Osteocyte (in vitro differentiated cells): ENCODE measurements at regions not wholly inside any gene's neighbourhood (a gene's known extent, or its start where the extent isn't known, plus 50 kb on each side); places are given as distances from the start of the nearest gene placed in this dataset.

Experiments
- DNase-seq: peaks from one replicate; pipeline ENCODE4 v3.0.0; 2021; ENCODE audit warnings: mixed read lengths; ENCODE audit not compliant: unreplicated experiment; ENCODE audit errors: extremely low spot score
- H3K27ac Mint-ChIP-seq: one replicate; pipeline ENCODE4 v1.8.0; 2021; ENCODE audit warnings: mild to moderate bottlenecking, mixed read lengths; ENCODE audit not compliant: unreplicated experiment
- H3K27me3 Mint-ChIP-seq: one replicate; pipeline ENCODE4 v1.8.0; 2021; ENCODE audit warnings: mixed read lengths; ENCODE audit not compliant: unreplicated experiment
- H3K36me3 Mint-ChIP-seq: one replicate; pipeline ENCODE4 v1.8.0; 2021; ENCODE audit warnings: mixed read lengths; ENCODE audit not compliant: unreplicated experiment
- H3K4me1 Mint-ChIP-seq: one replicate; pipeline ENCODE4 v1.8.0; 2021; ENCODE audit warnings: mixed read lengths; ENCODE audit not compliant: unreplicated experiment
- H3K4me3 Mint-ChIP-seq: one replicate; pipeline ENCODE4 v1.8.0; 2021; ENCODE audit warnings: mild to moderate bottlenecking, moderate library complexity, mixed read lengths; ENCODE audit not compliant: unreplicated experiment
- H3K9me3 Mint-ChIP-seq: one replicate; pipeline ENCODE4 v1.8.0; 2021; ENCODE audit warnings: mixed read lengths; ENCODE audit not compliant: unreplicated experiment
- TF ChIP-seq, protein P1 (sequence below): fragments of 200-600 bp; sonication (generic); IDR thresholded peaks from 2 replicates; pipeline ENCODE4 v1.5.0; 2021; ENCODE audit warnings: antibody characterized with exemption, mild to moderate bottlenecking, moderate library complexity

DNA sequence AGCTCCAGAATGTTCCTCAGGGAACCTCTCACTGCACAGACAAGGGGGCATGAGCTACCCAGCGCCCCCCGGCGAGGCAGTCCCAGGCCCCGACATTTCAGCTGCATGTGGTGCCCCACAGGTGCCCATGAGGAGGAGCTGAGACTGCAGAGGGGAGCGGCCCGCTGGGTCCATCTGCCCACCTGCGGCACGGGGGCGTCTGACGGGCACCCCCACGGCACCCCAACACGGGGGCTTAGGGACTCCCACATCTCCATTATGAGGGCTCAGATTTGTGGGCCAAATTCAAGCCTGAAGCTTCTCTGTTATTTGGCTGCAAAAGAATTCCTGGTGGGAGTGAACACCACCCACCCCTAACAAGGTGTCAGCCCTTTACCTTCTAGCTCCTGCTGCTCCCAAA lies 258.4 kb downstream of the UACA start:
- DNase-seq: no peak
- TF ChIP-seq, protein P1, sequence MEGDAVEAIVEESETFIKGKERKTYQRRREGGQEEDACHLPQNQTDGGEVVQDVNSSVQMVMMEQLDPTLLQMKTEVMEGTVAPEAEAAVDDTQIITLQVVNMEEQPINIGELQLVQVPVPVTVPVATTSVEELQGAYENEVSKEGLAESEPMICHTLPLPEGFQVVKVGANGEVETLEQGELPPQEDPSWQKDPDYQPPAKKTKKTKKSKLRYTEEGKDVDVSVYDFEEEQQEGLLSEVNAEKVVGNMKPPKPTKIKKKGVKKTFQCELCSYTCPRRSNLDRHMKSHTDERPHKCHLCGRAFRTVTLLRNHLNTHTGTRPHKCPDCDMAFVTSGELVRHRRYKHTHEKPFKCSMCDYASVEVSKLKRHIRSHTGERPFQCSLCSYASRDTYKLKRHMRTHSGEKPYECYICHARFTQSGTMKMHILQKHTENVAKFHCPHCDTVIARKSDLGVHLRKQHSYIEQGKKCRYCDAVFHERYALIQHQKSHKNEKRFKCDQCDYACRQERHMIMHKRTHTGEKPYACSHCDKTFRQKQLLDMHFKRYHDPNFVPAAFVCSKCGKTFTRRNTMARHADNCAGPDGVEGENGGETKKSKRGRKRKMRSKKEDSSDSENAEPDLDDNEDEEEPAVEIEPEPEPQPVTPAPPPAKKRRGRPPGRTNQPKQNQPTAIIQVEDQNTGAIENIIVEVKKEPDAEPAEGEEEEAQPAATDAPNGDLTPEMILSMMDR: no peak
- H3K27me3 Mint-ChIP-seq: no peaks in the 10 kb centered on the region
- peaks cover 2% of the 10 kb centered on the region for H3K9me3 Mint-ChIP-seq
- H3K36me3 Mint-ChIP-seq: no peaks in the 10 kb centered on the region
- peaks cover 55% of the 10 kb centered on the region for H3K4me1 Mint-ChIP-seq
- no peak overlapping the region for H3K4me3 Mint-ChIP-seq
- no peak overlapping the region for H3K27ac Mint-ChIP-seq

DNA sequence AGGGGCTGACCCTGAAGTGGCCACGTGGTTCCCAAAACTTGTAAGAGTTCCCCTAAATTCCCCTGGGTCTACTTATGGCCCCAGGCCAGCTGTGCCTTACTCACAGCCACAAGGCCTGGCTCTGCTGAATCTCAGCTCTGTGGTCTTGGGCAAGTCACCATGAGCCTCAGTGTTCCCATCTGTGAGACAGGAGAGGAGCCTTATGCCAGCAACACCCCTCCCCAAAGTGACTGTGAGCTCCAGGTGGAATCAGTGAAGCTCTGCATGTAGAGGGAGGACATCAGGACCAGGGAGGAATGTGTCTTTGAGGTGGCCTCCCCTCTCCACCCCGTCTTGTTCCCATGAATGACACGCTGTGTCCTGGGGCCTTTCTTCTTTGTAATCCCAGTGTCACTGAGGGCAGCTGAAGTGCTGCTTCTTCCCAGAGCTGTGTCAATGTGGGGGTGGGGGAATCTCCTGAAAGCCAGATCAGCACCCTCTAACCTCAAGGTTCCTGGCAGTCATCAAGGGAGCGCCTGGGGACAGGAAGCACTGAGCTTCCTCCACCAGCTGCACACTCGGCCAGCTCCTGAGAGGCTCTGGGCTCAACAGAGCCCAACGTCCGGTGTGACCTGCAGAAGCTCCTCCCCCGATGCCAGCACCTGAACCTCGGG lies 258.9 kb downstream of the UACA start:
- Mint-ChIP-seq H3K36me3 (no peaks in the 10 kb centered on the region), H3K4me3 (no peak overlapping the region), H3K9me3 (no peaks in the 10 kb centered on the region), H3K27me3 (no peaks in the 10 kb centered on the region), H3K27ac (no peak overlapping the region), H3K4me1 (peaks cover 55% of the 10 kb centered on the region)
- TF ChIP-seq, protein P1: no peak
- DNase-seq: no peak

DNA sequence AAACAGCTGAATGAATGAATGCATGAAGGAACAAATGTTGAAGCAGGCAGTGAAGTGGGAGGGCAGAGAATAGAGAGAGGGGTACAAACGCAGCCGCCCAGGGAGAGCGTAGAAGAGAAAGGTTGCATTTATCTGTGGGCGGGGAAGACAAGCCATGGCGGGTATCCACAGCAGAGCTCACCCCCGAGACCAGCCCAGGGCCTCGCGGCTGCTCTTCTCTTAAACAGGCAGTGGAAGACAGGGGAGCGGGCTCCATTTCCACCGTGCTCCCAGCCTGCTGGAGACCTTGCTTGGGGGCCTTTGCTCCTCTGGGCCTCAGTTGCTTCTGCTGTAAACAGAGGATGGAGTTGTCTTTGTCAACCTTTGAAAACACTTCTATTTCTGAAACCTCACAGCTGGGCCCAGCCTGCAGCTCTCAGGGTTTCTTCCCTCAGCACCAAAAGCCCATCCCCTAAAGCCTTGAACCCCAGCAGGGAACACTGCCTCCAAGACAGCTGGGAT lies 259.5 kb downstream of the UACA start:
- Mint-ChIP-seq H3K4me3 (no peak overlapping the region), H3K36me3 (no peaks in the 10 kb centered on the region)

DNA sequence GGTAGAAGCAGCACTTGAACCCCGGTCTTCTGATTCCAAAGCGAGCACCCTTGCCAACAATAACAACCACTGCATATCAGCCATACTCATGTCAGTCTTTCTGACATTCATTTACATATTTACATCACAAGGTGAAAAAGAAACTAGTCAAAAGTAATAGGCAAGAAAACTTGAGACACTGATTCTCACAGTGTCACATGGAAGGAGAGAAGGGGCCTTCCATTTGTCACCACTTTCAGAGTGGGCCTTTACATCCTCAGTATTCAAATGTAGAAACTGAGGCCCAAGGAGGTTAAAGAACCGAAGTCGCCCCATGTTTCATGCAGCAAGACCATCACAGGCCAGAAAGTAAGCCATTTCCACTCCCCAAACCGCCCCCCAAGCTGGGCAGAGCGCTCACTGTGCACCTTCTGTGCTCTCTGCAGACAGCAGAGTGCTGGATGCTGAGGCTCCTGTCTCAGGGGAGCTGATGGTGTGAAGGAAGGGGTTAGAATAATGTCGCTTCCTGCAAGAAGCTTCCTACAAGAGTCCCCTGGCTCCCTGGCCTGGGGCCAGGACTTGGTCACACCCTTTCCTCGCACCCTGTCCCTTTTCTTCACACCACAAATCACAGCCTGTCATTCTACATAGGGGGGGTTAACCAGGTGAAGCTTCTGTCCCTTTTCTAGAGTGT lies 260.1 kb downstream of the UACA start:
- Mint-ChIP-seq H3K27me3 (no peaks in the 10 kb centered on the region), H3K4me3 (no peak overlapping the region), H3K36me3 (no peaks in the 10 kb centered on the region), H3K4me1 (peaks cover 45% of the 10 kb centered on the region), H3K27ac (no peak overlapping the region), H3K9me3 (no peaks in the 10 kb centered on the region)
- DNase-seq: no peak
- TF ChIP-seq, protein P1: no peak

More for the DNA sequence above, 259.5 kb downstream of the UACA start:
- DNase-seq: no peak
- no peaks in the 10 kb centered on the region for H3K27me3 Mint-ChIP-seq
- no peaks in the 10 kb centered on the region for H3K9me3 Mint-ChIP-seq
- TF ChIP-seq, protein P1: no peak
- H3K4me1 Mint-ChIP-seq: peaks cover 51% of the 10 kb centered on the region
- H3K27ac Mint-ChIP-seq: no peak overlapping the region

DNA sequence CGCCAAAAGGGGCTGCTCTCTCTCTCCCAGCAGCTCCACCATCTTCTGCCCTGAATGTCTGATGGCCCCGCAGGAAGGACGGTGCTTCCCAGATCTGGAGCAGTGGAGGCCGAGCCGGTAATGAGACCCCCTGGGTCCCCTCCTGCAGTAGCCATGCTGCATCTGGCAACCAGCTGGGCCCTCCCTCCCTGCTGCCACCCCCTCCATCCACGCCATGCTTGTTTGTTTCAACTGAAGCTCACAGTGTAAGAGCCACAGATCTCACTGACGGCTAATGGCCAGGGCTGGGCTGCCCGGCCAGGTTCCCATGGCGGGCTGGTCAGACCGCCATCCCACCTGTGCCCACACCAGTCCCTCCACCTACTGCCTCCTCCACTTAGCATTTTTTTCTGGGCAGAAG lies 260.8 kb downstream of the UACA start:
- TF ChIP-seq, protein P1: no peak
- Mint-ChIP-seq H3K4me1 (peaks cover 40% of the 10 kb centered on the region), H3K9me3 (no peaks in the 10 kb centered on the region), H3K27me3 (no peaks in the 10 kb centered on the region), H3K27ac (no peak overlapping the region), H3K4me3 (no peak overlapping the region), H3K36me3 (no peaks in the 10 kb centered on the region)
- DNase-seq: no peak
